ENCODE measurements at regions not wholly inside any gene's neighbourhood (a gene's known extent, or its start where the extent isn't known, plus 50 kb on each side); places are given as distances from the start of the nearest gene placed in this dataset.

- no peak overlapping the region for H3K4me3 ChIP-seq (ENCODE audit: low read depth, low read length)
- DNase-seq (ENCODE audit: low read depth), result no peak
- TF ChIP-seq CTCF (IDR thresholded peaks at IDR 0.05; ENCODE audit: insufficient read depth, low read depth, low read length), result no peak
These were observed 99.8 kb downstream of the ARRDC3 start for GRCh38 chr5:91283326-91283725.

- DNase-seq (ENCODE audit: low read depth), result no peak
- TF ChIP-seq CTCF (IDR thresholded peaks at IDR 0.05; ENCODE audit: insufficient read depth, low read depth, low read length), result no peak
- H3K4me3 ChIP-seq (ENCODE audit: low read depth, low read length), result no peak overlapping the region
These were observed 100.9 kb downstream of the ARRDC3 start for GRCh38 chr5:91282210-91282609.

- DNase-seq (ENCODE audit: low read depth), result peak; percentile 65
- no peak for TF ChIP-seq CTCF (IDR thresholded peaks at IDR 0.05; ENCODE audit: insufficient read depth, low read depth, low read length)
- H3K4me3 ChIP-seq (ENCODE audit: low read depth, low read length), result no peak overlapping the region
These were observed 101.7 kb downstream of the ARRDC3 start for GRCh38 chr5:91281401-91281800.

GRCh38 chr5:91280362-91281269 lies 102.5 kb downstream of the ARRDC3 start:
- H3K4me3 ChIP-seq (ENCODE audit: low read depth, low read length), result peak overlapping the region; percentile 63
- peak; percentile 97 for DNase-seq (ENCODE audit: low read depth)
- no peak for TF ChIP-seq CTCF (IDR thresholded peaks at IDR 0.05; ENCODE audit: insufficient read depth, low read depth, low read length)

- TF ChIP-seq CTCF (IDR thresholded peaks at IDR 0.05; ENCODE audit: insufficient read depth, low read depth, low read length), result no peak
- H3K4me3 ChIP-seq (ENCODE audit: low read depth, low read length), result no peak overlapping the region
- no peak for DNase-seq (ENCODE audit: low read depth)
These were observed 105.3 kb downstream of the ARRDC3 start for GRCh38 chr5:91277840-91278239.

GRCh38 chr5:91277093-91277626 lies 106.0 kb downstream of the ARRDC3 start:
- DNase-seq (ENCODE audit: low read depth), result no peak
- TF ChIP-seq CTCF (IDR thresholded peaks at IDR 0.05; ENCODE audit: insufficient read depth, low read depth, low read length), result no peak
- no peak overlapping the region for H3K4me3 ChIP-seq (ENCODE audit: low read depth, low read length)
